ENCODE measurements at regions not wholly inside any gene's neighbourhood (a gene's known extent, or its start where the extent isn't known, plus 50 kb on each side); places are given as distances from the start of the nearest gene placed in this dataset.

DNA sequence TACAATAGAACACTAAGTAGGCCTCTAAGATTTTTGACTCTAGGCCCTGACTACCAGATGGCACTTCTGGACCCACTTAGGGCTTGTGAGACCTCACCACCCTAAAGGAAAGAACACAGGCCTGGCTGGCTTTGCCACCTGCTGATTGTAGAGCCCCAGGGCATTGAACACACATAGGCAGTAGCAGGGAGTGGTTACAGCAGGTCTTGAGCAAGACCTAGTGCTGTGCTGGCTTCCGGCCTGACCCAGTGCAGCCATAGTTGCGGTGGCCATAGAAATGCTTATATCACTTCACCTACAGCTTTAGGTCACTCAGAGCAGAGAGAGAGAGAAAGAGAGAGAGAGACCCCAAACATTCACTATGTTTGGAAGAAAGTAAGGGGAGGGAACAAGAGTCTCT lies 223.2 kb downstream of the LRATD1 start:
- TF ChIP-seq CTCF (IDR thresholded peaks at IDR 0.05) (no peak), ZFX (IDR thresholded peaks at IDR 0.05; ENCODE audit: borderline replicate concordance) (no peak)

Measured in 22Rv1 (cell line).